Heart right ventricle (tissue), 16 donors: ENCODE measurements at regions not wholly inside any gene's neighbourhood (a gene's known extent, or its start where the extent isn't known, plus 50 kb on each side); places are given as distances from the start of the nearest gene placed in this dataset.
A peak's percentile ranks its signal among the peaks of the same experiment; 100 is the strongest.

Experiments
- ATAC-seq, 8 donors: fragments of 200-7000 bp; cut with Tn5 transposase; one replicate each; pipeline ENCODE4 v1.9.1; 2020; ENCODE audit warnings: mild to moderate bottlenecking in 8 of 8, moderate library complexity in 8 of 8, moderate number of reproducible peaks in 1 of 8
- DNase-seq, 2 donors: peaks; one replicate each; pipeline ENCODE4 v3.0.0-alpha.2; 2020
- H3K27ac ChIP-seq, 10 donors: fragments of 200-600 bp; sonication (generic) in 2 of 10; one replicate each; pipeline versions ENCODE4 v1.5.0 to v1.8.0; 2020 to 2022; ENCODE audit warnings: mild to moderate bottlenecking in 3 of 10
- H3K27me3 ChIP-seq, 7 donors: fragments of 200-600 bp; one replicate each; pipeline ENCODE4 v1.8.0; 2021 to 2022; ENCODE audit warnings: mild to moderate bottlenecking in 2 of 7
- H3K36me3 ChIP-seq, 9 donors: fragments of 200-600 bp; sonication (generic) in 1 of 9; one replicate each; pipeline versions ENCODE4 v1.5.0 to v1.8.0; 2020 to 2022; ENCODE audit warnings: mild to moderate bottlenecking in 2 of 9
- H3K4me1 ChIP-seq, 9 donors: fragments of 200-600 bp; sonication (generic) in 1 of 9; one replicate each; pipeline versions ENCODE4 v1.5.0 to v1.8.0; 2020 to 2022; ENCODE audit warnings: mild to moderate bottlenecking in 4 of 9
- H3K4me3 ChIP-seq, 10 donors: fragments of 200-600 bp; sonication (generic) in 2 of 10; one replicate each; pipeline versions ENCODE4 v1.5.0 to v1.8.0; 2020 to 2022; ENCODE audit warnings: mild to moderate bottlenecking in 7 of 10, moderate library complexity in 2 of 10
- H3K9me3 ChIP-seq, 11 donors: fragments of 200-600 bp in 10 of 11; sonication (generic) in 2 of 11; one replicate each; pipeline versions ENCODE4 v1.5.0 to v1.8.0; 2013 to 2022; ENCODE audit warnings: mild to moderate bottlenecking in 2 of 11, control low read depth in 1 of 11, moderate library complexity in 1 of 11
- CTCF ChIP-seq, 9 donors: fragments of 200-600 bp; sonication (generic) in 2 of 9; IDR thresholded peaks; one replicate each; pipeline versions ENCODE4 v1.5.0 to v1.8.0; 2021 to 2022; ENCODE audit warnings: antibody characterized with exemption in 9 of 9, mild to moderate bottlenecking in 5 of 9, moderate library complexity in 1 of 9
- WGBS, 2 donors: extraction: QIAGEN DNeasy Blood & Tissue Kit; methylation state at CpG; one replicate each; pipeline ENCODE4 v1.1.7; 2013; ENCODE audit warnings: inconsistent platforms in 1 of 2; 5-methylcytosine and 5-hydroxymethylcytosine counted together
- intact Hi-C, 10 donors: fragments of 100-400 bp; cut with DNase I; formaldehyde crosslinking; loops; one replicate each; pipeline versions ENCODE4 v1.11.1 to v1.14.2; 2022
- donor health status: Arrhythmogenic right ventricular cardiomyopathy.
- donor health status: ischemic (EF 13 %, LVEDD 7.1; RV severe dilation, severe dysfunction).
- donor health status: healthy with polysubstance abuse.
- donor health status: DM: no; HTN: yes; CAD: no.
- donor health status: DM: no; HTN: no; CAD: no.
- donor health status: ischemic (EF 25% LVEDD 6.9; RV normal size, moderate dysfunction).
- donor health status: ischemic (EF 25% LVEDD 5.7; RV mildly dilated, moderate dysfunction).
- donor health status: healthy.
- donor health status: DM: yes; HTN: yes; CAD: no.
- donor health status: Ischemic cardiomyopathy.
- donor health status: ischemic (EF 35%, LVEDD 5.7; RV mildly dilated, moderate dysfunction).
- donor health status: nonischemic (EF 11% LVEDD 7.7; RV severe dilation, severe dysfunction).
- donor health status: DM: yes; HTN: yes; CAD: no.
- donor health status: PGD.
- donor health status: ischemic (EF 29% LVEDD 5.4; RV normal size, mild dysfunction).
- donor health status: nonischemic (EF 23%, LVEDD 6.1; RV moderate dilation, normal function).

GRCh38 chr5:74187757-74188156, 452.8 kb downstream of the ENC1 start:
- Histone ChIP-seq H3K36me3 (no peaks in the 10 kb centered on the region), H3K4me1 (peaks cover 0 to 24% (median 4%) of the 10 kb centered on the region in 9 donors), H3K4me3 (no peak overlapping the region), H3K27ac (no peak overlapping the region), H3K27me3 (no peaks in the 10 kb centered on the region), H3K9me3 (peaks cover 0 to 18% (median 0%) of the 10 kb centered on the region in 11 donors)
- DNase-seq, result no peak
- TF ChIP-seq CTCF (IDR thresholded peaks at IDR 0.05), result no peak
- no peak for ATAC-seq
- intact Hi-C loops, result no loop called here
- WGBS, 2 donors, result 91 to 96% methylated on average over 1 of the region's 1 CpG

DNA sequence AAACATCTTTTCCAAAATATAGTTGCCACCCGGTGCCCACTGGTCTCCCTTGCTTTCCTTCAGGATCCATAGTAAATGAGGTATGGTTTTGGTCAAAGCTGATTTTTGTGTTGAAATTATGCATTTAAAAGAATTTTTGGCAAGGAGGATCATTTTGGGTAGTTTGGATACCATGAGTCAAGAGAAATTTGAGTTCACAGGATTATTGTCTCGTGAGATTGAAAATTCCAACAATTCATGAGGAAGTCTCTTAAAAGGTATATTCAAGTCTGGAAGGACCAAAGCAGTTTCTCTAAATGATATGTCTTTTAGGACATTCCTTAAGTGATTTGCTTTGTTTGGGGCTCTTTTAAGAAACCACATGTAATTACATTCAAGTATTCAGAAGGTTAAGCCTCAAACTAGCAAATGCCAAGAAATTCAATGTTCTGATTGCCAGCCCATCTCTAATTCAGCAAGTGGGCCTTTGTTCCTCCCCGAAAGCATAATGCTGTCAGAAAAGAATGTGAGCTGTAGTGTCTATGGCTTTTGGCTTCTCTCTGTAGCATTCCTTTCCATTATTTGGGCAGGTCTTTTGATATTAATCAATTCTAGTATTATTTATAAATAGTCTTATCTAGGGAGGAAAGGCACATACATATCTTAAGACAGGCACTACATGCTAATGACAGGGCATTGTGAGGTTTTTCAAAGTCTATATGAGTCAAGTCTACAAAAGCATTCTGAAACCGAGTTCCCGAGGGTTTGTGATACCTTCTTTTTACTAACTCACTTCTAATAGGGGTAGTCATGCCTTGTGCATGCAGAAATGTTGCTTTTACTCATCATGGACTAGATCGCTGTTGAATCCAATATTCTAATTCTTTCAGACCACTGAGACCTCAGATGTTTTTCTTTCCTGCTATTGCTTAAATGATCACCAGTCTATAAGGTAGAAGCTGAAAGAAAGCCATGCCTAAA, 453.9 kb downstream of the ENC1 start:
- Histone ChIP-seq H3K36me3 (no peaks in the 10 kb centered on the region), H3K9me3 (peaks cover 0 to 18% (median 0%) of the 10 kb centered on the region in 11 donors), H3K27me3 (no peaks in the 10 kb centered on the region), H3K4me1 (peaks cover 0 to 21% (median 4%) of the 10 kb centered on the region in 9 donors), H3K4me3 (no peak overlapping the region), H3K27ac (no peak overlapping the region)
- TF ChIP-seq CTCF (IDR thresholded peaks at IDR 0.05), result no peak
- ATAC-seq (no peak), DNase-seq (no peak)
- intact Hi-C loops, result no loop called here
- 95 to 96% methylated on average over 6 of the region's 6 CpGs for WGBS, 2 donors

- H3K27ac ChIP-seq, result peak overlapping the region in 5 of 10 donors; percentile 4 to 41 (median 31)
- 50 to 59% methylated on average over 2 of the region's 2 CpGs for WGBS, 2 donors
- intact Hi-C loops, result no loop called here
These were observed 454.9 kb downstream of the ENC1 start for GRCh38 chr5:74185599-74185998.

More at GRCh38 chr5:74185599-74185998, 454.9 kb downstream of the ENC1 start:
- TF ChIP-seq CTCF (IDR thresholded peaks at IDR 0.05), result peak in 2 of 9 donors; percentile 6 to 13
- Histone ChIP-seq H3K4me1 (peaks cover 0 to 21% (median 4%) of the 10 kb centered on the region in 9 donors), H3K9me3 (peaks cover 0 to 18% (median 0%) of the 10 kb centered on the region in 11 donors), H3K27me3 (no peaks in the 10 kb centered on the region), H3K4me3 (no peak overlapping the region), H3K36me3 (no peaks in the 10 kb centered on the region)
- DNase-seq (peak in 1 of 2 donors; percentile 57), ATAC-seq (peak; percentile 67 to 92 (median 83))
